AG04449 (cell line): ENCODE measurements at regions not wholly inside any gene's neighbourhood (a gene's known extent, or its start where the extent isn't known, plus 50 kb on each side); places are given as distances from the start of the nearest gene placed in this dataset.

Experiments used
- CTCF ChIA-PET: fragments of 350-600 bp; formaldehyde crosslinking; extraction: SDS; loops from one replicate; lab custom pipeline; 2021; ENCODE audit warnings: antibody characterized with exemption; lab: Yijun Ruan, JAX
- POLR2A ChIA-PET: fragments of 400-600, 350-600 bp; formaldehyde crosslinking; extraction: SDS; loops from one replicate; lab custom pipeline; 2020; ENCODE audit warnings: antibody characterized with exemption, inconsistent platforms; lab: Yijun Ruan, JAX
- DNase-seq: peaks from one replicate; pipeline ENCODE4 v3.0.0-alpha.2; 2010; ENCODE audit warnings: low read depth, low spot score
- H3K4me3 ChIP-seq: 2 replicates; pipeline ENCODE4 v1.5.1; 2011; ENCODE audit warnings: low read depth, mild to moderate bottlenecking, control low read depth, low read length
- CTCF ChIP-seq: IDR thresholded peaks from one replicate; pipeline ENCODE4 v1.5.1; 2011; ENCODE audit warnings: mild to moderate bottlenecking, moderate library complexity, low read length, control low read depth, inconsistent platforms; ENCODE audit not compliant: insufficient read depth; ENCODE audit errors: missing control alignments

DNA sequence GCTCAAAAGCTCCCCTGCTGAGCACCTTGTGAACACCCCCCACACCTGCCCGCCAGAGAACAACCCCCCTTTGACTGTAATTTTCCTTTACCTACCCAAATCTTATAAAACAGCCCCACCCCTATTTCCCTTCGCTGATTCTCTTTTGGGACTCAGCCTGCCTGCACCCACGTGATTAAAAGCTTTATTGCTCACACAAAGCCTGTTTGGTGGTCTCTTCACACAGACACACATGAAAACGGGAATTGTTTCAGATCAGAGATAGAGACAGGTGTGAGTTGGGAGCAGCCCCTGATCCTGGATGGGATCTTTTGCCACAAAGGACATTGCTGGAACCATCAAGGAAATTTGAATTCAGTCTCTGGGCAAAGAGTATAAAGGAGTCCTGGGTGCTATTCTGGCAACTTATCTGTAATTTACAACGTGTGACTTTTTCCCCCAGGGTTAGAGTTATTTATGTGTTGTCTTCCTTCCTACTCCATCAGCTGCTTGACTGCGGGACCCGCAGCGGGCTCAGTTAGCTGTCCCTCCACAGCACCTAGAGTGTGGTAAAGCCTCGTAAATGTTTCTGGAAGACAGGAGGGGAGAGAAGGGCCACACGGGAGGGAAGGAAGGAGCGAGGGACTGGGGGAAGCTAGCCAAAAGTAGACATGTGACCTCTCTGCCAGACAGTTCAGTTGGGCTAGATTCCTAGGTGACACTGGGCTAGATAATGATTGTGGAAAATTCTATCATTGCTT, 437.0 kb downstream of the ZNF608 start:
- no peak overlapping the region for H3K4me3 ChIP-seq
- DNase-seq: no peak
- no peak for TF ChIP-seq CTCF
- ChIA-PET CTCF (no interaction called here), POLR2A (no interaction called here)

DNA sequence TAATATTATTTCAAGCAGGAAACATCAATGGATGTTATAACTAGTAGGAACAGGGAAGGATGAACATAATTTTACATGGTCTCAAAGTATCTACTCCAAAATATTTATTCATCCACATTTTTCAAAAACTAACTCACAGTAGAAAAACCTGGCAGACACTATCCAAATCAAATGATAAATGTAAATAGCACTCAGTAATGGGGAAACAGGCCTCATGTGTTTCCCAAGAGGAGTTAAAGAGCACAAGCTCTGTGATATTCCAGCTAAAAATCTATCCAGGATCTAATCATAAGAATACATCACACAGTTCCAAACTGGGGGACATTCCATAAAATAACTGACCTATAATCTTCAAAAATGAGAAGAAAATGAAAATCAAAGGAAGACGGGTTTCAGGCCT, 443.1 kb downstream of the ZNF608 start:
- CTCF ChIA-PET: no interaction called here

DNA sequence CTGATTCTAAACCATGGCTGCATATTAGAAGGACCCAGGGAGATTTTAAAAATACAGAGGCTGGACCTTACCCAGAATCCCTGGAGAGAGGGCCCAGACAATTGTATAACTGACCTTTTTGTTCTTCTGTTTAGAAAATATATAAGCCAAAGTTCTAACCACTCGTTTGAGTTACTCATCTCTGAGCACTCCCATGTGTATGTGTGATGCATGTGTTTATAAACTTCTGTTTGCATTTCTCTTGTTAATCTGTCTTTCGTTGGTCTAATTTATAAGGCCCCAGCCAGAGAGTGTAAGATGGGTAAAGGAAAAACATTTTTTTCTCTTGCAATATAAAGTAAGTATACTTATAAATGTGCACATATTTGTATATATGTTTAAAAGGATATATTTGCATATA, 443.9 kb downstream of the ZNF608 start:
- ChIA-PET POLR2A (no interaction called here), CTCF (no interaction called here)
- H3K4me3 ChIP-seq: no peak overlapping the region
- no peak for TF ChIP-seq CTCF
- DNase-seq: no peak

More for the DNA sequence above, 443.1 kb downstream of the ZNF608 start:
- H3K4me3 ChIP-seq: no peak overlapping the region
- POLR2A ChIA-PET: no interaction called here
- no peak for DNase-seq
- TF ChIP-seq CTCF: no peak

DNA sequence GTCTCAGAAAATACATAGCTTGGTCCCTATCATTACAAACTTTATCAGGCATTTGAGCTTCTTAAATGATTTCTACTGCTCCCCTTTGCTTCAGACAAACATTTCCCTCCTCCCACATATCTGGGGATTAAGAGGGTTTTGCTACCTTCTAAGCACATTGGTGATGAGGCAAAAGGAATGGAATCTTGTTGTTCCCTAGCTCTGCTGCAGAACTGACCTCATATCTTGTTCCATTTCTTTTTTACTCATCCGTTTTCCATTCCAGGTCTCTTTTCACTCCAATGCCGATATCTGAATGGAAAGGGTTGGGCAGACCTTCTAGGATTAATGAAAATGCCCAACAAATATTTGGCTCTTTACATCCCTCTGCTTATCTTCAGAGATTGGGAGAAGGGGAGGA, 444.6 kb downstream of the ZNF608 start:
- CTCF ChIA-PET: no interaction called here
- POLR2A ChIA-PET: no interaction called here
- no peak for DNase-seq
- no peak for TF ChIP-seq CTCF
- no peak overlapping the region for H3K4me3 ChIP-seq

GRCh38 chr5:124300815-124301621, 445.4 kb downstream of the ZNF608 start:
- POLR2A ChIA-PET: interaction anchor here (0.6 kb wide), 1 partner anchor 369 kb away, joined by 3 read pairs; no protein-coding TSS in a partner anchor
- TF ChIP-seq CTCF: no peak
- CTCF ChIA-PET: no interaction called here
- no peak for DNase-seq
- no peak overlapping the region for H3K4me3 ChIP-seq

- ChIA-PET CTCF (no interaction called here), POLR2A (no interaction called here)
- no peak overlapping the region for H3K4me3 ChIP-seq
- TF ChIP-seq CTCF: no peak
- no peak for DNase-seq
Measured at GRCh38 chr5:124297826-124298225, 448.6 kb downstream of the ZNF608 start.
